ENCODE measurements at regions not wholly inside any gene's neighbourhood (a gene's known extent, or its start where the extent isn't known, plus 50 kb on each side); places are given as distances from the start of the nearest gene placed in this dataset.

DNA sequence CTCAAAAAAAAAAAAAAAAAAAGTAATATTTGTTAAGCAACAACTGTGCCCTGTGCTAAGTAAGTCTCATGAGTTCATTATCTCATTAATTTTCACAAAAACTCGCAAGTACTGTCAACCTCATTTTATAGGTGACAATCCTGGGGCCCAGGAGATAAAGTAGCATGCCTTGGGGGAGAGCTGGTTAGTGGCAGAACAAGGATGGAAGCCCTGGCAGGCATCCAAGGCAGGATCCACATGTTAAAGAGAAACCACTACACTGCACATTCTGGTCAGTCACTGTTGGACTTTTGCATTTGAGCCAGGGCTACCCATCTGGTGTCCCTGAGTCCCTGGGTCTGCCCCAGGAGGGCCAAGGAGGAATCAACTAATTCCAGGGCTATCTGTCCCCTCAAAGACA lies 54.6 kb downstream of the ZFP36L2 start:
- no peak for DNase-seq

DNA sequence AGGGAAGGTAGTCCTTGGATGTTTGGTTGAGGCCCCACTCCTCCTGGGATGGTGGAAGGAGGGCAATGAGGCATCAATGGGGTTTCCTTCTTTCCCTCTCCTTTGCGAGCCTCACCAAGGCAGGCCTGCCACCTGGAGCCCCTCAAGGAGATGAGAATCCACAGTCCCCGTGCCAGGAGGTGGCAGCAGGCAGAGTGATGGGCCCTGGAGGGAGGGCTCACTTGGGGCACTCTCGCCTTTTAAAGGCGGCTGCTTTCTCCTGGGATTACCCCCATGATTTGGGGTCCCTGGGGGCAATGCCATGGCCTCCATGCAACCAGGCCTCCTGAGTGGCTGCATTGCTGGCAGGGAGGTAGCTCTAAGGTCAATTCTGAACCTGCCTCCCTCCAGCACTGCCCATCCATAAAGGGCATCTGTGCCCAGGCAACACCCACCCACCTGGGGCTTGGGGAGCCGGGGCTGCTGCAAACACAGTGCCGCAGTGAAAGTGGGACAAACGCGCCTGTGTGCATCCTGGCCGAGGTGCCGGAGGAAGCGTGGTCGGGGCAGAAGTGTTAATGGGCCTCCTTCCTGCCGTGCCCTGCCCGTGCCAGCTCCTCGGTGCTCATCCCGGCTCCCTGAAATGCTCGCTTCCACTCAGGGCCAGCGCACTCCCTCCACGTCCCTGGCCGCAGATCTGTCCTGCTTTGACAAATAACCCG lies 55.9 kb downstream of the ZFP36L2 start:
- no peak for DNase-seq

DNA sequence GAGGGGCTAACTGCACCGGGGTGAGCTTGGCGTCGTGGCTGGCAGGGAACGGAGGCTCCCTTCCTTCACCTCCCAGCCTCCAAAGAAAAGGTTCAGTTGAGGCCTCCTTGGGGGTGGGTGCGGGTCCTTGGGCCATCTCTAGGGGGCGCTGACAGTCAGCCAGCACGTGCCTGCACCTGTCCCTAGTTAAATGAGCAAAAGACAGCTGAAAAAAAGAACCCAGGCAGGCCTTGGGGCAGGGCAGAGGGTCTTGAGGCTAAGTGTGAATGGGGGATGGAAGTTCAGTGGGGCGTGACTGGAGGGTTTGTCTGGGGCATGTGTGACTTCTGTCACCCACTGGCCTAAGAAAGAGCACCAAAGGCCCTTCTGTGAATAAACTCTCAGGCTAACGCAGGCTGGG lies 56.4 kb downstream of the ZFP36L2 start:
- DNase-seq, result peak; percentile 64

DNA sequence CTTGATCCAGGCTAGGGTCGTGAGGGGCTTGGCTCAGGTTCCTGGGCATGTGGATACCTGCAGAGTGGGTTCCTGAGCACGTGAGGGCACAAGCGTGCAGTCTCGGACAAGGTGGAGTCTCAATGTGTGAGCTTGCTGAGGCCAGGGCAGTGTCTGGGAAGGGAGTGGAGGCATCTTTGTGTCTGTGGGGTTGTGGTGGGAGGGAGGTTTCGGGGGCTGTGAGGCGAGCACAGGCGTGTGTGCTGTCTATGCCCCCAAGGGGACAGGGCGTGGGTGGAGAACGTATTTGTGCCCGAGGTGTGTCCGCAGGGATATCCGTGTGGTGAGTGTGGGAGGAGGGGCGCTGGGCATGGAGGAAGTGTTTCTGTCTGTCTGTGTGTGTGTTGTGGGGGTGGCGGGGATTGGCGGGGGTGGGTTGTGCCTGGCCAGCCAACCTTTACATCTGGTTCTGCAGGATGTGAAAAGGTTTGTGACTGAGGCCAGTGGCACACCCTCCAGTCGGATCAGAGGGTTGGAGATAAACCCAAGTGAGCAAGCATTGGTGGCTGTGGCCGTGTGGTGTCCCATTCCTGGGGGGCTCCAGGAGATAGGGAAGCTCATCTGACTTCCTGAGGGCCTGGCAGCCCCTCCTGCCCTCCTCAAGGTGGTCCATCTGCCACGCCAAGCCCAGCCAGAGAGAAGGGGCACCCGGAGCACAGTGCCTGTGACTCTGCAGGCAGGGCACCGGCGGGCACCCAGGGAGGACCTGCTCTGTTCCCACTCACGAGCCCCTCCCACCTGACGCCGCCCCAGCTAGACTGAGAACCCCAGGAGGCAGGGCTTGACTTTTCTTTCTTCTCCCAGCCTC lies 57.1 kb downstream of the ZFP36L2 start:
- peak; percentile 39 for DNase-seq

DNA sequence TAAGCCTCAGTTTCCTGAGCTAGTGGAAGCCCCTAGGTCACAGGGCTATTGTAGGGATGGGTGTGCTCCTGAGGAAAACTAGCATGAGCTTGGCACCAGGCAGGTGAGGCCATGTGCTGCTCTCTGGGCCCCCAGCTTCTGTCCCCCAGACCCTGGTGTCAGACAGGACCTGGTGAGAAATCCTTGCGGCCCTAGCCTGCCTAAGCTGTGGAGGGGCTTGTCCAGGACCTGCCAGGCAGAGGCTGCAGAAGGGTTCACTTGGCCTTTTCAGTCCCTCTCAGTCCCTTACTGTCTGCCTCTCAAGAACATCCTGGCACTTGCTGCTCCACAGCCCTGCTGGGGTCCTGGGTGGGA lies 58.4 kb downstream of the ZFP36L2 start:
- DNase-seq, result no peak

DNA sequence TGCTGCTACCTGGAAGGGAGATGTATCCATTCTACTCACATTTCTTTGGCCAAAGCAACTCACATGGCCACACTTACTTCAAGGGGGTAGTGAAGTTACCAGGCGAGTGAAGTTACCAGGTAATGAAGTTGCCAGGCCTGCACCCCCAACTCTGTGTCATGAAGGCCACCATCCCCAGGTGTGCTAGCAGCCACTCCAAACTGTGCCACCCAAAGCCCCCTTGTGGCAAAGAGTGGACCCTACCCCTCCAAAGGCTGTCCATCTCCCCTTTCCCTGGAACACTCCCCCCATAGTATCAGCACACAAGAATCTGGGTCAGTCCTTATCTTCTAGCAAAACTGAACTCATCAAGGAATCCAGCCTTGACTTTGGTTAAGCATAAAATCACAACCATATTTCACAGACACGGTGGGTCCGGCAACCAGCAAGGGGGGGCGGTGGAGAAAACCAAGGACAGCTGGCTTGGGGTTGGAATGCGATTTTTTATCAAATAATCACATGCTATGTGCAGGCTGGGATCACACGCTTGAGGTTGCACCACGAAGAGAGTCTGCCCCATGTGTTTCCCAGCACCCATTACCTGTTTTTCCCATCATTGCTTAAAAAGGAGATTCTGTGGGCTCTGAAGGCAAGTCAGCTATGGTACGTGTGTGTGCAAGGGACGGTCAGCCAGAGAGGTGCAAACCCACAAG lies 60.9 kb downstream of the ZFP36L2 start:
- no peak for DNase-seq

DNA sequence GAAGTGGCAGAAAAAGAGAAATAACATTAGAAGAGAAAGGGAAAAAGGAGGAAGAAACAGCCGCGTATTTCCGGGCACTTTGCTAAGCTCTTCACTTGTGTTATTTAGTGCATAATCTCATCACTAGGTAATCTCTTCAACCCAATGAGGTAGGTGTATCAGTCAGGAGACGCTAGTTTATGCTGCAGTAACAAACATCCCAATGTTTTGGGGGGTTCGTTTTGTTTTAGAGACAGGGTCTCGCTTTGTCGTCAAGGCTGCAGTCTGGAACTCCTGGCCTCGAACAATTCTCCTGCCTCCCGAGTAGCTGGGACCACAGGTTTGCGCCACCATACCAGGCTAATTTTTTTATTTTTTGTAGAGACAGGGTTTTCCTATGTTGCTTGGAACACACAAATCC lies 61.7 kb downstream of the ZFP36L2 start:
- DNase-seq, result no peak

DNA sequence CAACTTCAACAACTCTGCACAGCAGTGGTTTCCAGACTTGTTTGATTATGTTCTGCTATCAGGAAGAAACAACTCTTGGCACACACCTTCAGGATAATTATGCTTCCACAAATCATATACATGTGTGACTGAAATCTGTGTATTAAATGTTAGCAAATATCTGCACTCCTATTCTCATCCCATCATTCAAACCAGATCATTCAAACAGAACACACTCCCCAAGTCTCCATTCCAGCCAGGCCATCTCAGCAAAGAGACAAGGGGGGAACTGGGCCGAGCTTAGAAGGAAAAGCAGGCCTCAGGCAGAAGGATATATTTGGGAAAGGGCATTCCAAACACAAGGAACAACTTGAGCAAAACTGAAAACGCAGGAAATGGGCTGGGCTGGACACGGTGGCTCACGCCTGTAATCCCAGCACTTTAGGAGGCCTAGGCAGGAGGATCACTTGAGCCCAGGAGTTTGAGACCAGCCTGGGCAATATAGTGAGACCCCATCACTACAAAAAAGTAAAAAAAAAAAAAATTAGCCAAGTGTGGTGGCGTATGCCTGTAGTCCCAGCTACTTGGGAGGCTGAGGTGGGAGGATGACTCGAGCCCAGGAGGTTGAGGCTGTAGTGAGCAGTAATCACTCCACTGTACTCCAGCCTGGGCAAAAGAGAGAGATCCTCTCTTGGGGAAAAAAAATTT lies 62.7 kb downstream of the ZFP36L2 start:
- DNase-seq, result no peak

DNA sequence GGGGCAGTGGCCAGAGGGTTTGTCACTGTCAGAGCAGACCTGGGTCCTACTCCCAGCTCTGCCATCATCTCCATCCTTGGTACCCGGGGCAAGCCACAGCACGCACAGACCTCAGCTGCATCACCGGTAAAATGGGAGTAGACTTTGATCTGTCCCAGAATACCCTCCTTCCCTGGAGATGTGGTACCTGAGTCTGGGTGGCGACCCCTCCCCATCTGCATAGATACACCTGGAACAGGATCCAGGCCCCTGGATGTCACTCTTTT lies 64.0 kb downstream of the ZFP36L2 start:
- no peak for DNase-seq

DNA sequence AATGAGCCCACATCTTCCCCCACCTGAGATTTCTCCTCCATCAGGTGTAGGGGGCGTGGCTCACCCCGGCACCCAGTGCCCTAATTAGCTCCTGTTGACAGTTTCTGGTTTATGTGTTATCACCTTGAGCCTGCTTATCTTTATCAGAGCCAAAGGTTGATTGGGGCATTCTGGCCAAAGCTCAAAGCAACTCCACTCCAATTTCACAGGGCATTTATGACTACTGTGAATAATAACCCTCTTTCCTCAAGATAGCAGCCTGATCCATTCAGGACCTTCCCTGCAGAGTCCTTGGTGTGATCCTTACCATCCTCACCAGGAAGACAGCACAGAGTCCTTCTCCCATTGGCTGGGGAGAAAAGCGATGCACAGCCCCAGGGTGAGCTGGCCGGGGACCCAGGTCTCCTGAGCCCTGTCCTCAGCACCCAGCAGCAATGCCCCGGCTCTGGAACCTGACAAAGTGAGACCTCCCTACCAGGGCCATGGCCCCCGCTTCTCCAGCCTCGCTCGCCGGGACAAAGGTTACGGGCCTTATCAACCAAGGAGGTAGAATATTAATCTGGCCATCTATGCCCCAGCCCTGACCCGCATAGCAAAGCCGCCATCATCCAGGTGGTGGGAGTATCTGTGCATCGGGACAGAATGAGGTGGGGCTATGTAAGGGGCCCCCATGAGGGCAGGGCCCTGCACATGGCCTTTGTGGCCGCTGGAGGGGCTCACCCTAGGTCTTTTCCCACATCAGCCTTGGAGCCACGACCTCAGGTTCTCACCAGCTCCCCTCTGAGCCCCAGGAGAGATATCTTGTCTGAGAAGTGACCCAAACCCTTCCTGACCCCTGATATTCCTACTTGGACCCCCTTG lies 64.5 kb downstream of the ZFP36L2 start:
- no peak for DNase-seq

DNA sequence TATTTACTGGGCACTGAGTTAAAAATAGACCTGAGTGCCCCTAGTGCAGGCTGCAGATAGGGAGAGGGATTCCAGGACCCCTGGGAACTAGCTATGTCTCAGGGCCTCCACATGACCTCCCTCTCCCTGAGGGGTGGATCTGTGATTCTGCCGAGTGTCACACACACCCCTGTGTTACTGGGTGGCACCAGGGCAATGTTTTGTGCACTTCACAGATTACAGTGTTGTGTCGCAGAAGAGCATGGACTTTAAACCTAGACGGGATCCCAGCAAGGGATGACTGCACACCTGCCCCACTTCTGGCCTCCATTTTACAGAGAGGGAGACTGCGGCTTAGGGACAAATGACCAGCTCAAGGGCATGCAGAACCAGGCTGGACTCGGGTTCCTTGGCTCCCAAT lies 65.6 kb downstream of the ZFP36L2 start:
- no peak for DNase-seq

DNA sequence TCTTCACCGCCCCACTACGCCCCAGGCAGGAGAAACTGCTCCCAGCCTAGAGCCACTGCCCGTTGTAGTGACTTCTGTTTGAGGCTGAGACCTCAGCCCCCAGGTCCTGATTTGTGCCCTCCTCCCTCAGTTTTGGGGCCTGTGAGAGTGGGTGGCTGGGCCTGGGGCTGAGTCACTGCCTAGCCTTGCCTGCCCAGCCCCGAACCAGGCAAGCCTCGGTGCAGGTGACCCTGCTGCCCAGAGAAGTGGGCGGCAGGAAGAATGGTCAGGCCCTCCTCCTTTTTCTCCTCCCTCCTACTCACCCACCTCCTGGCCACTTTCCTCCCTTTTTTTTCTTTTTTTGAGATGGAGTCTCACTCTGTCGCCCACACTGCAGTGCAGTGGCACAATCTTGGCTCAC lies 66.6 kb downstream of the ZFP36L2 start:
- DNase-seq, result no peak

DNA sequence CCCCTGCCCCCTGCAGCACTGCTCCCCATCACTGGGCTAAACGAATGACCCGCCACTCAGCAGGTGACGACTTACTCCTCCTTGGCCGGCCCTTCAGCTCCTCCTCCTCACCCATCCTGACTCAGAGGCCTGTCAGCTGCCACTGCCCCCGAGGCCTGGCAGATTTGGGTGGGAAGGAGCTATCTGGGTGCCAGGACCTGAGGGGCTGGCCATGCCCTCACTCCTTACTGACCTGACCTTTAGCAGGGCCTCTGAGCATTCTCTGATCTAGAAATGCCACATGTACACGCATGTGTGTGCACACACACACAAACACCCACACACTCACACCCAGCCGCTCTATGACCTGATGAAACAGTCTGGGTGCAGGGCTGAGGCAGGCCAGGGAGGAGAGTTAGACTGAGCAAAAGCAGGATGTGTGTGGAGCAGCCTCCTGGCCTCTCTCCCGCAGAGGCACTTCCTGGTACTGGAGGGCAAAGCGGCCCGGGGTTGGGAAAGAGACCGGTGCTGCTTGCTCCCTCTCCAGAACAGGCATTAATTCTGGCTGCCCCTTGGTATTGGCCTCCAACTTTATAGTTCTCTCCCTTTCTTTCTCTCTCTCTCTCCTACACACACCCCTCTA lies 68.0 kb downstream of the ZFP36L2 start:
- peak; percentile 57 for DNase-seq

DNA sequence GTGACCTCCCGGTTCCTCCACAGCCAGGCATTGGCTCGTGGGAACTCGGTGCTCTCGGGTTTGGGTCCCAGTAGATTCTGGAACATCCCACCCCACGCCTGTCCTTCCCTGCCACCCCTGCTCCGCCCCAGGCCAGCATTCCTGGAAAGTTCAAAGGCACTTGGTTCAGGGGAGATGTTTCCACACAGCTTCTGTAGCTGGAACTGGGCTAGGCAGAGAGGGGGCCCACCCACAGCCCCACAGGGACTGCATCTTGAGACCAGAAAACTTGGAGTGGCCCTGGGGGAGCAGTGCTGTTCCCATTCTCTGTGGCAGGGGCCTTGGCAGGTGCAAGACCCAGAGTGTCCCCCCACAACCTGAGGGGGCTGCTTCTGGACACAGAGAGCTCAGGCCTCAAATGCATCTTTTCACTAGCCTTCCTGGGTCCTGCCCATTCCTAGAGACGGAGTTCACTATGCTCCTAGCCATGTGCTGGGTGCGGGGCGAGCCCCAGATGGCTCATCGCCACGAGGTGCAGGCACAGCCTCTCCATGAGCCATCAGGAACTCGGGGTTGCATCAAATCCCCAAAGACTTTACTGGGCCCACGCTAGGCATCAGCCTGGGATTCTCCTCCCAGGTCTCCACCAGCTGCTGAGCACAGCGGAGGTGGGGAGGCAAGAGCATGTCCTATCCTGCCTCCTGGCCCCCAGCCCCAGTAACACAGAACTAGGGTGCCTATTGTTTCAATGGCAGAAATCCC lies 68.7 kb downstream of the ZFP36L2 start:
- DNase-seq, result no peak

DNA sequence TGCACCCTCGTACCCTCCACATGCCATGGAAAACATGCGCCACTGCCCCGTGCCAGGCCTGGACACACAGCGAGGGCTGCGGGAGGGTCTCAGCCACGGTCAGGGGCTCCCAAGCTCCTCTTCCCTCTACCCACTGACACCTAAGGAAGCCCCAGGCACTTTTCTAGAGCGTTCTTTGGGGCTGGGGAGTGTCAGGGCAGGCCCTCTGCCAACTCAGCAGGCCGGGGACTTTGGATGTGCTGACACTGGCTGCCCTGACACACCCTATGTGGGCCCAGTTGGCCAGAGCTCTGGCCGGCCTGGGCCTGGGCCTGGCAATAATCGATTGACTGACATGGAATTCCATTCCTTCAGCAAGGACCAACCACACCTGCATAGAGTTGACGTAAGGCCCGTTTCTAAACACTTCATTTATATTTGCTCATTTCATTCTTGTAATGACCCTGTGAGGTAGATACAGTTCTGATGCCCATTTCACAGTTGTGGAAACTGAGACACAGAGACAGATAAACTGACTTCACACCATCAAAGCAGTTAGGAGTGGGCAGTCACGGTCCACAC lies 70.5 kb downstream of the ZFP36L2 start:
- DNase-seq, result no peak

DNA sequence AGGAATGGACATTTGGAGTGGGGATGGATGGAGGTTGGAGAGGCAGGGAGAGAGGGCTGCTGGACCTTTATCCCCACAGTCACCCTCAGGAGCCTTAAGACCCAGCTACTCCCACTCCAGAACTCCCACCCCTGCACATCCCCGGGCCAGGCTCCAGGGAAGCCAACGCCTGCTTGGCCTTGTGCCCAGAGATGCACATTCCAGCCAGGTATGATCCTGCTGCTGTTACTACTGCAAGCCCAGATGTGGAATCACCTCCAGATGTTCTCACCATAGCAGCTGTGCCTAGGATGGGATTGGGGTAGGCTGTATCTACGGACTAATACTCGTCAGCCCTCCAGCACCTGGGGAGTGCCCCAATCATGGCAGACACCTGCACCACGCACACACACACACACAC lies 71.7 kb downstream of the ZFP36L2 start:
- DNase-seq, result no peak

DNA sequence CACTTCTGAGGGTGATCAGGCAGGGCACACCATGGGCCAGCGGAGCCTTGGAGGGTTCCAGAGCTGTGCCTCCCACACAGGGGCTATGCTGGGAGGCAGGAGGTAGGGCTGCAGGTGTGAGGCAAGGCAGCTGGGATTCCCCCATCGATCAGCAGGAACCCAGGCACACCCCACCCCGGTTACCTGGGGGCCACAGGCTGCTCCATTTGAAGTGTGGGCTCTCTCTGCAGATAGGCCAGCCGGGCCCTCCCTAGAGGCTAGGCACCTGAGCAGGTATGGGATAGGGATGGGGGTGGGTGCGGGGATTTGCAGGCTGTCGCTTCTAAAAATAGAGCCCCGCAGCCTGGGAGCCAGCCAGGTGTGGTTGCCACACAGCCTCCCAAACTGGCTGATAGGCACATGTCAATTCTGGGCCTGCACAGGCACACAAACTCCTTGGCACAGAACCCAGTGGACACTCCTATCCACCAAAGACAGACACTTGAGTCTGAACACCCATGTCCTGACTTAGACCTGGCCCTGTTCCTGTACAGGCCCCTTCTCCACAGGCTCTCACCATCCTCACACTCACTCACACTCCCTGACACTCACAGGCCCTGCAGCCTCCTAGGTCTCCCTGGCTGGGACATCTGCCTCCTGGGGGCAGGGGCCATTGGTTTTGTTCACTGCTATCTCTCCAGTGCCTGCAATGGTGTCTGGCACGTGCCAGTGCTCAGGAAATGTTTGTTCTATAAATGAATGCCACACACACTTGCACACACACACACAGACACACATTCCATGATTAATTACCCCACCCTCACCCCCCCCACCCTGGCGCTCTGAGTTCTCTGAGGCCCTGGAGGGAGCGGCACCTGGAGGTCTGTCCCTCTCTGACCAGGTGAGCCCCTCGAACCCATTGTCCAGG lies 73.4 kb downstream of the ZFP36L2 start:
- no peak for DNase-seq

DNA sequence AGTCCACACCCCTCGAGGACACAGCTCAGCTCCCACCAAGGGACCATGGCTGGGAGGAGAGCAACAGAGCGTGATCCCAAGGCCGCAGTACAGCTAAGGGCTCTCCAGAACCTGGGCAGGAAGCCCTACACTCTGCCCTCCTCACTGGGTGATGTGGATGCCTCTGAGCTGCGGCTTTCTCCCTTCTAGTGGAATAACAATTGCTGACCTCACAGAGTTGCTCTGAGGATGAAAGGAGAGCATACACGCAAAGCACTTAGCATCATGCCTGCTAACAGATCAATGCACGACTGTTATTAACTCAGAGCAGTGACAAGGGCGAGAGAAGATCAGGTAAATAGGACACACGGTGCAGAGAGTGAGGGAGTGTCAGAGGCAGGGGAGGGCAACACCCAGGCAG lies 74.2 kb downstream of the ZFP36L2 start:
- DNase-seq, result no peak

DNA sequence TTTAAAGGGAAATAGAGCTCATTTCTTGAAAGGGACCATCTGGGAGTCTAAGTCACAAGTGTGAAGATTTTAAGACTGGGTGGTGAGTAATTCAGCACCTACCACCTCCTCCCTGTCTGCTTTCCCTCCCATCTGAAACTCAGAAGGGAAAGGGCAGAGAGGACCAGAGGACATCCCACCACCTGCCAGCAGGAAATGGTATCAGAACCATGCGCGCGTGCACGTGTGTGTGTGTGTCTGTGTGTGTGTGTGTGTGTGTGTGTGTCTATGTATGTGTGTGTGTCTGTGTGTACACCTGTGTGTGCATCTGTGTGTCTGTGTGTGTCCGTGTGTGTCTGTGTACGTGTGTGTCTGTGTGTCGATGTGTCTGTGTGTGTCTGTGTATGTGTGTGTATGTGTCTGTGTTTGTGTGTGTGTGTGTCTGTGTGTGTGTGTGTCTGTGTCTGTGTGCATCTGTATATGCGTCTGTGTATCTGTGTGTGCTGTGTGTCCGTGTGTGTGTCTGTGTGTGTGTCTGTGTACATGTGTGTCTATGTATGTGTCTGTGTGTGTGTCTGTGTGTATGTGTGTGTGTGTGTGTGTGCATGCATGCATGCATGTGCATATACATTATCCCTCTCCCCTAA lies 76.8 kb downstream of the ZFP36L2 start:
- no peak for DNase-seq

DNA sequence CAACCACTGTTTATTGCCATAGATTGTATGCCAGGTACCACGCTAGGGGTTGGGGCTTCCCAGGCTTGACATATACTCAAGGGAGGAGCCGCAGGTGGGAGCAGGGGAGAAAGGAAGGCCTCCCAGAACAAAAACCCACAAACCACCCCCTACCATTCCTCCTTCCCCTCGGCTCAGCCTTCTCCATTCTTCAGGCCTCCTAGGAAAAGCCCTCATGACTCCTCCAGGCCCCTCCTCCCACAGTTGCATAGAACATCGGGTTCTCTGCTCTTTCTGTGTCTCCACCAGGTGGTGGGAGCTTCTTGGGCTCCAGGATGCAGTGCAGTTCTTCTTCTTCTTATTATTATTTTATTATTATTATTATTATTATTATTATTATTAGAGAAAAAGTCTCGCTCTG lies 80.3 kb downstream of the ZFP36L2 start:
- no peak for DNase-seq

Measured in activated gamma-delta T cell treated with Interleukin-2 at 50 U/mL for 16 hours (primary cell).